RWPE2 (cell line): ENCODE measurements at regions not wholly inside any gene's neighbourhood (a gene's known extent, or its start where the extent isn't known, plus 50 kb on each side); places are given as distances from the start of the nearest gene placed in this dataset.

Experiments used
- ATAC-seq: fragments of 200-7000 bp; cut with Tn5 transposase; 3 replicates; pipeline ENCODE4 v1.9.1; 2021; ENCODE audit warnings: low read depth
- DNase-seq: peaks from one replicate; pipeline ENCODE4 v3.0.0-alpha.2; 2020; ENCODE audit warnings: low spot score
- H3K27ac ChIP-seq: fragments of 450-650 bp; 2 replicates; pipeline ENCODE4 v1.5.1; 2017; ENCODE audit warnings: mild to moderate bottlenecking; ENCODE audit not compliant: poor library complexity, severe bottlenecking
- H3K27me3 ChIP-seq: fragments of 250-450 bp; sonication (Bioruptor Pico); 2 replicates; pipeline ENCODE4 v1.5.1; 2021; ENCODE audit warnings: mild to moderate bottlenecking, moderate library complexity; ENCODE audit not compliant: insufficient read depth, poor library complexity, severe bottlenecking
- H3K36me3 ChIP-seq: fragments of 250-450 bp; sonication (Bioruptor Pico); 2 replicates; pipeline ENCODE4 v1.5.1; 2020; ENCODE audit warnings: low read depth, mild to moderate bottlenecking, moderate library complexity
- H3K4me1 ChIP-seq: fragments of 250-450 bp; sonication (Bioruptor Pico); 2 replicates; pipeline ENCODE4 v1.5.1; 2021; ENCODE audit warnings: mild to moderate bottlenecking, moderate library complexity; ENCODE audit not compliant: insufficient read depth, poor library complexity, severe bottlenecking
- H3K4me3 ChIP-seq: fragments of 250-450 bp; sonication (Bioruptor Pico); 2 replicates; pipeline ENCODE4 v1.5.1; 2021; ENCODE audit warnings: mild to moderate bottlenecking, moderate library complexity; ENCODE audit not compliant: severe bottlenecking
- H3K9me3 ChIP-seq: fragments of 250-450 bp; sonication (Bioruptor Pico); 2 replicates; pipeline ENCODE4 v1.5.1; 2021; ENCODE audit warnings: mild to moderate bottlenecking, moderate library complexity; ENCODE audit not compliant: severe bottlenecking
- TF ChIP-seq, protein P1 (sequence below): fragments of 450-650 bp; IDR thresholded peaks from one replicate; pipeline ENCODE4 v1.5.1; 2017; ENCODE audit warnings: mild to moderate bottlenecking, moderate library complexity; ENCODE audit not compliant: poor library complexity, severe bottlenecking

DNA sequence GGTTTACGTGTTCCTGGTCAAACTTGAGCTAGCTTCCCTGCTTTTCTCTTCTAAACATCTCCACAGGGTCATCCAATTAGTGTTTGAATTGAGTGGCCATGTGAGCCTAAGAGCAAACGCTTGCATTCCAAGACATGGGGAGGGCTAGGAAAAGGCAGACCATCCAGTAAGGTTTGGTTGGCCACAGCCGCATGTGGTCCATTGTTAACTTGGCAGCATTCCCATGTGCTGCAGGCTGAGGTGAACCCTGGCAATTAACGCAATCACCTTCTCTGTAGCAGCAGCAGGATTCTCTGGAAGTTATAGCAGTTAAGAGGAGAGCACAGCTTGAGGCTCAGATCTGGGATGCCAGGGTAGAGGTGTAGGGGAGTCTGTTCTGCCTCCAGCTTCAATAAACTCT is 502.2 kb upstream of the LMCD1 start:
- no peak for DNase-seq
- Histone ChIP-seq H3K36me3 (no peaks in the 10 kb centered on the region), H3K27ac (no peak overlapping the region), H3K9me3 (no peaks in the 10 kb centered on the region), H3K4me3 (no peak overlapping the region), H3K27me3 (no peaks in the 10 kb centered on the region), H3K4me1 (no peaks in the 10 kb centered on the region)
- TF ChIP-seq, protein P1, sequence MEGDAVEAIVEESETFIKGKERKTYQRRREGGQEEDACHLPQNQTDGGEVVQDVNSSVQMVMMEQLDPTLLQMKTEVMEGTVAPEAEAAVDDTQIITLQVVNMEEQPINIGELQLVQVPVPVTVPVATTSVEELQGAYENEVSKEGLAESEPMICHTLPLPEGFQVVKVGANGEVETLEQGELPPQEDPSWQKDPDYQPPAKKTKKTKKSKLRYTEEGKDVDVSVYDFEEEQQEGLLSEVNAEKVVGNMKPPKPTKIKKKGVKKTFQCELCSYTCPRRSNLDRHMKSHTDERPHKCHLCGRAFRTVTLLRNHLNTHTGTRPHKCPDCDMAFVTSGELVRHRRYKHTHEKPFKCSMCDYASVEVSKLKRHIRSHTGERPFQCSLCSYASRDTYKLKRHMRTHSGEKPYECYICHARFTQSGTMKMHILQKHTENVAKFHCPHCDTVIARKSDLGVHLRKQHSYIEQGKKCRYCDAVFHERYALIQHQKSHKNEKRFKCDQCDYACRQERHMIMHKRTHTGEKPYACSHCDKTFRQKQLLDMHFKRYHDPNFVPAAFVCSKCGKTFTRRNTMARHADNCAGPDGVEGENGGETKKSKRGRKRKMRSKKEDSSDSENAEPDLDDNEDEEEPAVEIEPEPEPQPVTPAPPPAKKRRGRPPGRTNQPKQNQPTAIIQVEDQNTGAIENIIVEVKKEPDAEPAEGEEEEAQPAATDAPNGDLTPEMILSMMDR, result no peak
- no peak for ATAC-seq

DNA sequence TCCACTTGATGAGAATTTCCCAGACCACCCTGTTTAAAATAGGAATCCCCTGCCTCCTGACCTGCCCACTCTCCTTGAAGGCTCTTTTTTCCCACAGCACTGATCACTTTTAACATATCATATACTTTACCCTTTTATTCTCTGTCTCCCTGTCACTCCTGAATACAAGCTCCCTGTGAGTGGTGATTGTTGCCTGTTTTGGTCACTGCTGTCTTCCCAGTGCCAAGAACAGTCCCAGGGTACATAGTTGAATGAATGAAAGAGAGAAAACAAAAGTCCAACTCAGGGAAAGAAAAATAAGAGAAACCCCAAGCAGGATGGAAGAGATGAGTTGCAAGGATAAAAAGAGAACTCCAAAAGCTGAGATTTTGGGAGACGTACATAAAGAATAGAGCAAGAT is 500.3 kb upstream of the LMCD1 start:
- Histone ChIP-seq H3K36me3 (no peaks in the 10 kb centered on the region), H3K4me1 (no peaks in the 10 kb centered on the region), H3K27me3 (no peaks in the 10 kb centered on the region), H3K27ac (no peak overlapping the region), H3K4me3 (no peak overlapping the region), H3K9me3 (no peaks in the 10 kb centered on the region)
- ATAC-seq (no peak), DNase-seq (no peak)
- TF ChIP-seq, protein P1, result no peak

DNA sequence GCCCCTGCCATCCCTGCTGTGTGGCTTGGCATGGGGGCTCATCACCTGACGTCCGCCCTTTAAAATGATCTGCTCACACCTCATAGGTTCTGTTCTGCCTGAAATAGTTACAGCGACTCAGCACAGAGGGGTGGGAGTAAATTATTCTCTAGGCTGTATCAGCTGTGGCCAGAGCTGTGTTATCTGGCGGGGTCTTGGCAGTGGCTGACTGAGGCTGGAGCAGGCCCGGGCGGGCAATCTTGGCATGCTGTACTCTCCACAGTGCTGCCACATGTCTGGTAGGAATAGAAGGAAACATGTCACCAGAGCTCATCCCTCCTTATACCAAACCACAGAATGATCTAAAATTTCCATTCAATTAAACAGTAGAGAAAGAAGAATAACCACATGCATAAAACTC is 499.9 kb upstream of the LMCD1 start:
- H3K9me3 ChIP-seq, result no peaks in the 10 kb centered on the region
- H3K27ac ChIP-seq, result no peak overlapping the region
- H3K4me3 ChIP-seq, result no peak overlapping the region
- no peaks in the 10 kb centered on the region for H3K27me3 ChIP-seq
- ATAC-seq (no peak), DNase-seq (no peak)
- no peaks in the 10 kb centered on the region for H3K36me3 ChIP-seq
- TF ChIP-seq, protein P1, result no peak
- H3K4me1 ChIP-seq, result no peaks in the 10 kb centered on the region

DNA sequence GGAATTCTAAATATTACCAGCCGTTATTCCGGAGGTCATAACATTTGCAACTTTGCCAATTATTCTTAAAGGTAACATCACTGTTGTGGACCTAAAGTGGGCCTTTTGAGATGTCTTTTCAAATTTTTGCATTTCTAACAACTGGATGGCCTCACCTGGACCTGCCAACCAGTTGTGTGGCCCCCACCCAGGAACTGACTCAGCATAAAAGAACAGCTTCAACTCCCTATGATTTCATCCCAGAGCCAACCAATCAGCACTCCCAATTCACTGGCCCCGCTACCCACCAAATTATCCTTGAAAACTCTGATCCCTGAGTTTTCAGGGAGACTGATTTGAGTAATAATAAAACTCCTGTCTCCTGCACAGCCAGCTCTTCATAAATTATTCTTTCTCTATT is 489.7 kb upstream of the LMCD1 start:
- ATAC-seq (no peak), DNase-seq (no peak)
- H3K4me3 ChIP-seq, result no peak overlapping the region
- no peaks in the 10 kb centered on the region for H3K4me1 ChIP-seq
- TF ChIP-seq, protein P1, result no peak
- H3K27me3 ChIP-seq, result no peaks in the 10 kb centered on the region
- no peak overlapping the region for H3K27ac ChIP-seq
- no peaks in the 10 kb centered on the region for H3K36me3 ChIP-seq
- no peaks in the 10 kb centered on the region for H3K9me3 ChIP-seq

DNA sequence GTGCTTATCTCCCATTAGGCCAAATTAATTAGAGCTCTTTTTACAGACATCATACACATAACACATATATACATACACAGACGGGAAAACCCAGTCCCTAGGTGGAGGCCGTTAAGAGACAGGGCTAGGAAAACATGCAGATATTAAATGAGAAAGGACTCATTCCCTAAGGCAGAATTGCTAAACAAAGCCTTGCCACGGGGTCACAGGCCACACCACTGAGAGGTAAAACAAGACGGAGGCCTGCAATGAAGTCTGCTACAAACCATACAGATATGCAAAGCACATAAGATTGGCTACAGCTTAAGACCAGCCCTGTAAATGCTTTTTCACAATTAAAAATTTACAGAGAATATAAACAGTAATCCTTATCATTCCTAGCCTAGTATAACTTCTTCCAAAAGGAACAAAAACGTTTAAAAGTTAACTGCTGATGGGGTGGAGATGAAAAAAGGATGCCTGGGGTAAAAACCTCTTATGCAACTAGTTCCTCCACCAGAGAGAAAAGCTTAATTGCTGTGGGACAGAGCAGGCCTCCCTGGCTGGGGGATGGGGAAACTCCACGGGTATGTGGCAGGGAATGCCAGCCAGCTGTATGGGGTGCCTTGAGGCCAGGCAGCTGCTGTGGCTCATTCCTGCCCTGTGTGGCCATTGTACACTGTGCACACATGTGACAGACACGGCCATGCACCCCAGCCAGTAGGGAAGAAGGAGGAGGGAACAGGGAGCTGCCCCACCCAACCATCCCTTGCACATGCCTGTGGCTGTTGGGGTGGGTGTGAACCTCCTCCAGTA is 481.4 kb upstream of the LMCD1 start:
- no peak for ATAC-seq
- Histone ChIP-seq H3K4me3 (no peak overlapping the region), H3K9me3 (peaks cover 2% of the 10 kb centered on the region), H3K4me1 (no peaks in the 10 kb centered on the region), H3K36me3 (no peaks in the 10 kb centered on the region), H3K27me3 (no peaks in the 10 kb centered on the region), H3K27ac (no peak overlapping the region)
- TF ChIP-seq, protein P1, result no peak
- DNase-seq, result no peak
